Nucleus accumbens (tissue), 56 donors: ENCODE measurements at regions not wholly inside any gene's neighbourhood (a gene's known extent, or its start where the extent isn't known, plus 50 kb on each side); places are given as distances from the start of the nearest gene placed in this dataset.

Experiments
- DNase-seq, 56 donors: peaks; one replicate each; lab custom pipeline; 2025; lab: John Stamatoyannopoulos, UW

GRCh38 chr10:78307576-78307975, 273.9 kb downstream of the RPS24 start:
- DNase-seq: peak in 1 of 56 donors; percentile 9

- no peak for DNase-seq
Measured at GRCh38 chr10:78309536-78310237, 276.0 kb downstream of the RPS24 start.

- DNase-seq: no peak
Measured at GRCh38 chr10:78310481-78311080, 276.9 kb downstream of the RPS24 start.

- DNase-seq: no peak
Measured at GRCh38 chr10:78312197-78313047, 278.8 kb downstream of the RPS24 start.

DNA sequence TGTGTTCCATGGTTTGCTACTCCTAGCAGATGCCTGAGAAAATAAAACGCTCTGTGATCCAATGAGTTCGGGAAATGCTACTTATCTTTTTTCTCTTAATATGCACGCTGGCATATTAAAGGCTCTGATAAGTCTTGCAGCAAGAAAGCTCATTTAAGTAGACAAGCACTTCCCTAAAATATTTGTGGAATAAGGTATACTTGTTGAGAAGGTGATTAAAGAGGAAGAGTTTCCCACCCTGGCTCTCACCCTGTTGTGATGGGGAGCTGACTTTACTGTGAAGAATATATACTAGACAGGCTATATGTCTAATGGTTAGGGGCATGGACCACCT, 279.4 kb downstream of the RPS24 start:
- no peak for DNase-seq

GRCh38 chr10:78313636-78314035, 280.0 kb downstream of the RPS24 start:
- no peak for DNase-seq

DNA sequence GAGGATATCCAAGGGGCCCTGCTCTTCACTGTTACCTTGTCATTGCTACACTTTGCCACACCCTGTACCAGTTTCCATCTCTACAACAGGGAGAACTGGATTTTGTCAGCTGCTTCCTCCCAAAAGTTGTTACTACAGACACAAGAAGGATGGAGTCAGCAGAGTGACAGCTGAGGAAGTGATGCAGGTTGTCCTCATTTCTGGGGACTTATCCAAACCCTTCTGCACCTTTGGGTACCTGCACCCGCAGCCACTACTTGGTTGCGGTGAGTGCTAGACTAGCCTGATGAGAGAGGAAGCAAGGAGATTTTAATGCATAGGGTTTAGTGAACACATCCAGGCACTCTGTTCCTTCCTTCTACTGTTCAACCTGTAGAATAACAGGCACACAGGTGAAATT, 281.0 kb downstream of the RPS24 start:
- DNase-seq: no peak

- peak in 2 of 56 donors; percentile 13 to 15 for DNase-seq
Measured at GRCh38 chr10:78316451-78316931, 282.8 kb downstream of the RPS24 start.

DNA sequence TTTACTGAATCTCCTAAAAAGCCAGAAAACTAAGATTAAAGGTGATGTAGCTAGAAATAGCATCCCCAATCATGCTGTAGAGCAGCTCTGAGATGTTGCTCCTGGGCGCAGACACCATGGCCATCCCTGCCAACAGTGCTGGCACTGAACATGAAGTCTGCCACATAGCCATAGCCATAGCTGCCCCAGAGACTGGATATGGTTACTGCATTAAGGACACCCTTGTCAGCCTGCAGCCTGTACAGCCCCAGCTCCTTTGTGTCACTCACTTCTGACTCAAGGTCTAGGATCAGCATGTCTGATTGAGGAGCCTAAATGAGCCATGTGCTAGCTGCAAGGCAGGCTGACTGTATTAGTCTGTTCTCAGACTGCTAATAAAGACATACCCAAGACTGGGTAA, 284.6 kb downstream of the RPS24 start:
- DNase-seq: no peak

- DNase-seq: no peak
Measured at GRCh38 chr10:78319371-78319770, 285.7 kb downstream of the RPS24 start.

DNA sequence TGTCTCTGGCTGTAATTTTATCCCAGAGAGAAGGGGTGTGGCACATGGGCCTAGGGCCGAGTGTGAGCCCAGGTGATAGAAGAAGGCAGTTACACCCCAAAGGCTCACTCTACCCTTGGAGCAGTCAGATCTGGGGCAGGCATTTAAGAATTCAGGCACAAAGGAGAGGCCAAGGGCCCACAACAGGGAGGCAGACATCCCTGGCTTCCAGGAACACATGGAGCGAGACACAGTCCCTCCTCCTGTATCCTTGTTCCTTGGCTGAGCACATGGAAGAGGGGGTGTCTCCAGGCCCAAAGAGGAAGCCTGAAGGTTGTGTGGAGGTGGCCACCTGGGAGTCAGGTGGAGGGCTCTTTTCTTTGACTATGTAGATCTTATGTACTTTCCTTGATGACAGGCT, 286.2 kb downstream of the RPS24 start:
- no peak for DNase-seq

- no peak for DNase-seq
Measured at GRCh38 chr10:78320506-78320905, 286.8 kb downstream of the RPS24 start.

- DNase-seq: no peak
Measured at GRCh38 chr10:78321000-78321399, 287.3 kb downstream of the RPS24 start.

- DNase-seq: no peak
Measured at GRCh38 chr10:78321500-78321899, 287.8 kb downstream of the RPS24 start.

GRCh38 chr10:78326372-78326771, 292.7 kb downstream of the RPS24 start:
- DNase-seq: no peak

DNA sequence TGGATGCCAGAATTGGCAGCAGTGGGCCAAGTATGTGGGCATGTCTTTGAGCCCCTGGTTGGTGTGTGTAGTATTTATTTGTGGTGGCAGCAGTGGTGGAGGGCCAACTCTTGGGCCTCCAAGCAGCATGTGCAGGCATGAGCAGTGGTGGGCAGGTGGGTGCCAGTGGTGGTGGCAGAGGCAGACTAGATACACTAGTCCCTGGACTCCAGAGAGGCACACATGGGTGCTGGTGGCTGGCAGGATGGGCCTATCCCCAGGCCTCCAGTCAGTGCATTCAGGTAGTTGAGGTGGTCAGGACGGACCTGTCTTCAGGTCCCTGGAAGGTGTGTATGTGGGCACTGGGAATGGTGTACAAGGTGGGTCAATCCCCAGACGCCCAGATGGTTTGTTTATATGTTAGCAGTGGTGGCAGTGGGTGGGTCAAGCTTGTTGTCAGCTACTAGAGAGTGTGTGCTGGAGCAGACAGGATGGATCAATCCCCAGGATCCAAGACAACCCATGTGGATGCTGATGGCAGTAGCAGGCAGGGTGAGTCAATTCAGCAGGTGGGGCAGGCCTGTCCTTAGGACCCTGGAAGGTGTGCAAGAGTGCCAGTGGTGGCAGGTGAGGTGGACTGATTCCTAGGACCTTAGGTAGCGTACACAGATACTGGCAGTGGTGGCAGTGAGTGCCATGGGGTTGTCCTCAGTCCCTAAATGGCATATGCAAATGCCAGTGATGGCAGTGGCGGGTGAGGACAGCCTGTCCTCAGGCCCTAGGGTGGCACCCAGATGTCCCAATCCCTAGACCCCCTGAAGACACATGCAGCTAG, 294.3 kb downstream of the RPS24 start:
- DNase-seq: no peak

GRCh38 chr10:78328592-78329404, 295.1 kb downstream of the RPS24 start:
- no peak for DNase-seq

DNA sequence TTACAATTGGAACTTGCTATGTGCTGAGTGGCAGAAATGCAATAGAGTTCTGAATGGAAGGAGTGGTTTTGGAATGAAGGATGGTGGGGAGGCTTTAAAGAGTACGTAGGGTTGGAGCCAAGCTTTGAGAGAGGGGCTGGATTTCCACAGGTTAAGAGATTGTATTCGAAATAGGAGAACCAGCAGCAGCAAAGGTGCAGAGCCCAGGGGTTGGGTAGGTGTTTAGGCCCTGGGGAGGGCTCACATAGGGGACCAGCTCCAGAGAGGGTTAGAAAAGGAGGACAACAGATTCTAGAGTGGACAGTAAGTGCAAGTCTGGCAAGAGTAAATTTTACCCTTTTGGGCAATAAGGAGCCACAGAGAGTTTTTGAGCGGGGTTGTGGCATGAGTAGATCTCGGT, 297.2 kb downstream of the RPS24 start:
- DNase-seq: no peak

GRCh38 chr10:78331391-78331922, 297.8 kb downstream of the RPS24 start:
- peak in 1 of 56 donors; percentile 6 for DNase-seq
